Cardiac fibroblast (primary cell): ENCODE measurements at regions not wholly inside any gene's neighbourhood (a gene's known extent, or its start where the extent isn't known, plus 50 kb on each side); places are given as distances from the start of the nearest gene placed in this dataset.

Source experiments
- DNase-seq, 2 donors: peaks; one replicate each; pipeline versions ENCODE4 v3.0.0 to v3.0.0-alpha.2; 2010; ENCODE audit warnings: low read depth in 2 of 2
- H3K4me3 ChIP-seq, 2 donors: replicated peaks in 1 of 2; 1 replicate in 1 of 2; 2 replicates in 1 of 2; pipeline ENCODE4 v1.5.1; 2011; ENCODE audit warnings: low read depth in 2 of 2, low read length in 2 of 2, mild to moderate bottlenecking in 2 of 2, moderate library complexity in 1 of 2
- CTCF ChIP-seq: IDR thresholded peaks from one replicate; pipeline ENCODE4 v1.5.1; 2011; ENCODE audit warnings: low read depth, mild to moderate bottlenecking, low read length, inconsistent platforms

- no peak for TF ChIP-seq CTCF
- no peak overlapping the region for H3K4me3 ChIP-seq
- no peak for DNase-seq
Observed at GRCh38 chr2:239786791-239787190, 238.4 kb downstream of the NDUFA10 start.

GRCh38 chr2:239781454-239781853 lies 243.7 kb downstream of the NDUFA10 start:
- TF ChIP-seq CTCF, result no peak
- no peak overlapping the region for H3K4me3 ChIP-seq
- no peak for DNase-seq

- TF ChIP-seq CTCF, result no peak
- DNase-seq, result no peak
- H3K4me3 ChIP-seq, result no peak overlapping the region
Observed at GRCh38 chr2:239780236-239780994, 244.7 kb downstream of the NDUFA10 start.

- no peak overlapping the region for H3K4me3 ChIP-seq
- TF ChIP-seq CTCF, result no peak
- DNase-seq, result no peak
Observed at GRCh38 chr2:239779584-239779983, 245.6 kb downstream of the NDUFA10 start.

- TF ChIP-seq CTCF, result no peak
- H3K4me3 ChIP-seq, result no peak overlapping the region
- no peak for DNase-seq
Observed at GRCh38 chr2:239778861-239779558, 246.1 kb downstream of the NDUFA10 start.

GRCh38 chr2:239778042-239778851 lies 246.9 kb downstream of the NDUFA10 start:
- TF ChIP-seq CTCF, result no peak
- DNase-seq, result no peak
- no peak overlapping the region for H3K4me3 ChIP-seq
